GM12874 (cell line): ENCODE measurements at regions not wholly inside any gene's neighbourhood (a gene's known extent, or its start where the extent isn't known, plus 50 kb on each side); places are given as distances from the start of the nearest gene placed in this dataset.

Experiments
- CTCF ChIP-seq: IDR thresholded peaks from 2 replicates; pipeline ENCODE4 v1.5.1; 2011; ENCODE audit warnings: low read depth, mild to moderate bottlenecking, control low read depth, low read length, moderate library complexity; ENCODE audit not compliant: insufficient read depth

GRCh38 chr16:9351841-9352434 lies 260.5 kb downstream of the HAPSTR1 start:
- TF ChIP-seq CTCF = no peak

DNA sequence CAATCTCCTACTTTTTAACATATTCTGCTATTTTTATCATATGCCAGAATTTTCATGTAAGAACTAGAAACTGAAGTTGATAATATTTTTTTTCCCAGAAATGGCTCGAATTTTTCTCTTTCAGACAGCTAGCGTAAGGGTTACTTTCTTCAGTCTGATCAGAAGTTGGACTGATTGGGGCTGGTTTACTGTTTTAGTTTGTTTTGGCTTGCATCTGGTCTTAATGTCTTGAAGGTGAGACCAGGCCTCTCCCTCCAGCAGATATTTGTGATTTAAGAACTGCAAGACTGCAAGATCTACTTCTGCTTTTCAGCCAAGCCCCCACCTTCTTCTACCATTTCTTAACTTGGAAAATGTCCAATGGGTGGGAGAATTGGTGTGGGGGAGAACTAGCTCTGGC lies 266.4 kb downstream of the HAPSTR1 start:
- no peak for TF ChIP-seq CTCF

DNA sequence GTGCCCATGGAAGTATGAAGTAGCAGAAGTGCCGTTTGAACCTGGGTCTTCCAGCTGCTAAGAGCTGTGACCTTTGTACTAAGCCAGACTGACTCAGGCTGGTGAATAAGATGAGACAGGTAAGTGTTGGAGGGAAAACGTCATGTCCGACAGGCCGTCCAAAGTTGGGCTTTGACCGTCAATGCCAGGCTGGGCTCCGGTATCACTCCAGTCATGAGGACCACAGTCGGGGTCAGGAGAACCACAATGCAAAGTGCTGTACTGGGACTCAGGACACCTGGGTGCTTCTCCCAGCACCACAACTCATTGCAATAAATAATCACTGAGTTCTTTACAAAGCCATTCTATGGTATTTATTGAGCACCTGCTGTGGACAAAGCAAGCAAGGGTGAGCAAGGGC lies 268.6 kb downstream of the HAPSTR1 start:
- no peak for TF ChIP-seq CTCF

DNA sequence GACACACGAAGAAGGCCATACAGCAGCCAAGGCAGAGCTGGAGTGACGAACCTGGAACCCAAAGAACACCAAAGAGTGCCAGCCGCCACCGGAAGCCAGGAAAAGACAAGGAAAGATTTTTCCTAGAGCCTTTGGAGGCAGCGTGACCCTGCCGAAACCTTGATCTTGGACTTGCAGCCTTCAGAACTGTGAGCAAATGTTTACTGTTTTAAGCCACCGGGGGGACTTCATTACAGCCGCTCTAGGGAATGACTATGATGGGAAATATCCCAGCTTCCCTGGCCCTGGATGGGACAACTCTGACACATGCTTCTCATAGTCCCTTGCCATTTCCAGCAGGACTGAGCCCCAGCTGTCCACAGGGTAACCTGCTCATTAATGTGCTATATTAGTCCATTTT lies 270.6 kb downstream of the HAPSTR1 start:
- no peak for TF ChIP-seq CTCF

DNA sequence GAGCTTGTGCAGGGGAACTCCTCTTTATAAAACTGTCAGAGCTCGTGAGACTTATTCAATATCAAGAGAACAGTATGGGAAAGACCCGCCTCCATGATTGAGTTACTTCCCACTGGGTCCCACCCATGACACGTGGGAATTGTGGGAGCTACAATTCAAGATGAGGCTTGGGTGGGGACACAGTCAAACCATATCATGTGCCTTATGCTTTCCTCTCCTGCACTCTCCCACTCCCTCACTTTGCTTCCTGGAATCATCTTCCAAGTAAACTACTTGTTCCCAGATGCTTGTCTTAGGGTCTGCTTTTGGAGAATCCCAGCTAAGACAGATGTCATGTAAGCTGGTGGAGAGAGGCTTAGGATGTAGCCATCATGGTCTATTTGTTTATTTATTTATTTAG lies 271.2 kb downstream of the HAPSTR1 start:
- no peak for TF ChIP-seq CTCF

- TF ChIP-seq CTCF = no peak
These were observed 272.1 kb downstream of the HAPSTR1 start for GRCh38 chr16:9363520-9363919.

GRCh38 chr16:9364721-9365369 lies 273.4 kb downstream of the HAPSTR1 start:
- TF ChIP-seq CTCF = no peak
